Nephron (organoid): ENCODE measurements at regions not wholly inside any gene's neighbourhood (a gene's known extent, or its start where the extent isn't known, plus 50 kb on each side); places are given as distances from the start of the nearest gene placed in this dataset.

Experiments
- H3K27ac Mint-ChIP-seq, 3 experiments: 2 replicates each; pipeline ENCODE4 v1.8.0; 2020; ENCODE audit warnings: mixed read lengths in 3 of 3, mild to moderate bottlenecking in 2 of 3, moderate library complexity in 1 of 3
- H3K27me3 Mint-ChIP-seq: 2 replicates; pipeline ENCODE4 v1.8.0; 2021; ENCODE audit warnings: low read depth, mild to moderate bottlenecking, moderate library complexity, mixed read lengths
- H3K36me3 Mint-ChIP-seq: 2 replicates; pipeline ENCODE4 v1.8.0; 2020; ENCODE audit warnings: low read depth, mixed read lengths
- H3K4me1 Mint-ChIP-seq: 2 replicates; pipeline ENCODE4 v1.8.0; 2020; ENCODE audit warnings: mixed read lengths
- H3K4me3 Mint-ChIP-seq, 3 experiments: 2 replicates each; pipeline ENCODE4 v1.8.0; 2020; ENCODE audit warnings: mild to moderate bottlenecking in 3 of 3, mixed read lengths in 3 of 3, moderate library complexity in 2 of 3
- H3K9me3 Mint-ChIP-seq: 2 replicates; pipeline ENCODE4 v1.8.0; 2020; ENCODE audit warnings: mixed read lengths
- TF ChIP-seq, protein P1 (sequence below), 3 experiments: fragments of 200-600 bp; sonication (generic); IDR thresholded peaks; one replicate each; pipeline ENCODE4 v1.5.0; 2021; ENCODE audit warnings: antibody characterized with exemption in 3 of 3; ENCODE audit not compliant: unreplicated experiment in 3 of 3

DNA sequence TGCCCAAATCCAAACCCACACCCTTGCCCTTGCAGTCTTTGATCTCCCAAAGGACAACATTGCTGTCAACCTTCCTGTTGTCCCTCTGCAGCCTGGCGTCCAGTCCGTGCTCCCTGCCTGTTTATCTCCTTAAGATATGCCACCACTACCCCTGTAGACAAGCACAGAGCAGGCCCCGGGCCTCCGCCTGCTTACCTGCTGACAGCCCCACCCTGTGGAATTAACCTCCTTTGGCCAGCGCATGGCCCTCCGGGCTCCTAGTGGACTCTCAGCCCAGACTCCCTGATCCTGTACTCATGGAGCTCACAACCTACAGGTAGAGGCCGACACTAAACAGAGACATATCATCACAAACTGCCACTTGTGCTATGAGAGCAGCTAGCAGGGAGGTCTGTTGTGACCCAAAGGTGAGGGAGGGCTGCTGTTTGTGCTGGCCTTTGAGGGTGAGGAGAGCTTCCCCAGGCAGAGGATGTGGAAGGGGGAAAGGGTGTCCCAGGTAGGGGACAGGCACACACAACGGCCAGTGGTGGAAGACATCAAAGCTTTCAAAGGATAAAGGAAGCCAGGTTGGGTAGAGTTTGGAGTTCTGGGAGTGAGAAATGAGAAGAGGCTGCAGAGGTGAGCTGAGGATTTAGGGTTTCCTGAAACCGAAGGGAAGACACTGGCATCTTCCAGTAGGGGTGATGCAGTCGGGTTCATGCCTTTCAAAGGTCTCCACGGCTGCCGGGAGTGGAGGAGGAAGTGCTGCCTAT lies 174.5 kb upstream of the ZMIZ1 start:
- Mint-ChIP-seq H3K27me3 (peaks cover 30% of the 10 kb centered on the region), H3K27ac (no peak overlapping the region), H3K9me3 (no peaks in the 10 kb centered on the region), H3K4me1 (peaks cover 3% of the 10 kb centered on the region), H3K36me3 (no peaks in the 10 kb centered on the region), H3K4me3 (no peak overlapping the region)
- TF ChIP-seq, protein P1, sequence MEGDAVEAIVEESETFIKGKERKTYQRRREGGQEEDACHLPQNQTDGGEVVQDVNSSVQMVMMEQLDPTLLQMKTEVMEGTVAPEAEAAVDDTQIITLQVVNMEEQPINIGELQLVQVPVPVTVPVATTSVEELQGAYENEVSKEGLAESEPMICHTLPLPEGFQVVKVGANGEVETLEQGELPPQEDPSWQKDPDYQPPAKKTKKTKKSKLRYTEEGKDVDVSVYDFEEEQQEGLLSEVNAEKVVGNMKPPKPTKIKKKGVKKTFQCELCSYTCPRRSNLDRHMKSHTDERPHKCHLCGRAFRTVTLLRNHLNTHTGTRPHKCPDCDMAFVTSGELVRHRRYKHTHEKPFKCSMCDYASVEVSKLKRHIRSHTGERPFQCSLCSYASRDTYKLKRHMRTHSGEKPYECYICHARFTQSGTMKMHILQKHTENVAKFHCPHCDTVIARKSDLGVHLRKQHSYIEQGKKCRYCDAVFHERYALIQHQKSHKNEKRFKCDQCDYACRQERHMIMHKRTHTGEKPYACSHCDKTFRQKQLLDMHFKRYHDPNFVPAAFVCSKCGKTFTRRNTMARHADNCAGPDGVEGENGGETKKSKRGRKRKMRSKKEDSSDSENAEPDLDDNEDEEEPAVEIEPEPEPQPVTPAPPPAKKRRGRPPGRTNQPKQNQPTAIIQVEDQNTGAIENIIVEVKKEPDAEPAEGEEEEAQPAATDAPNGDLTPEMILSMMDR (IDR thresholded peaks at IDR 0.05; ENCODE audit: unreplicated experiment in 3 of 3), result no peak

DNA sequence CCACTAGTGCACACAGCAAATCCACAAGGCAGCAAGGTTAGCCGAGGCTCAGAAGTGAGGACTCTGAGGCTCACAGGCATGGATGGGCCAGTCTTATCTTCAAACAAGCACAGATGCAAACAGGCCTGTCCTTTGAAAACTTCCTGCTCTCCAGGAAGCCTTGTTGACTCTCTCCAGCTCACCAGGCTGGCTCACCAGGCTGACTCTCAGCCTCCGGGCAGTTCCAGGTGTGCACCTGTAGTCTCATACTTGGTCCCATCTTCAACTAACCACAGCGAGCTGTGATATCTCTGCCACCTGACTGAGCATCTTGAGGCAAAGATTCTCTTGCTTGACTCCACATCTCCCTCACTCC lies 173.9 kb upstream of the ZMIZ1 start:
- no peaks in the 10 kb centered on the region for H3K9me3 Mint-ChIP-seq
- no peak overlapping the region for H3K4me3 Mint-ChIP-seq
- H3K27ac Mint-ChIP-seq, result no peak overlapping the region
- TF ChIP-seq, protein P1 (IDR thresholded peaks at IDR 0.05; ENCODE audit: unreplicated experiment in 3 of 3), result no peak
- no peaks in the 10 kb centered on the region for H3K36me3 Mint-ChIP-seq
- peaks cover 30% of the 10 kb centered on the region for H3K27me3 Mint-ChIP-seq
- peaks cover 8% of the 10 kb centered on the region for H3K4me1 Mint-ChIP-seq

DNA sequence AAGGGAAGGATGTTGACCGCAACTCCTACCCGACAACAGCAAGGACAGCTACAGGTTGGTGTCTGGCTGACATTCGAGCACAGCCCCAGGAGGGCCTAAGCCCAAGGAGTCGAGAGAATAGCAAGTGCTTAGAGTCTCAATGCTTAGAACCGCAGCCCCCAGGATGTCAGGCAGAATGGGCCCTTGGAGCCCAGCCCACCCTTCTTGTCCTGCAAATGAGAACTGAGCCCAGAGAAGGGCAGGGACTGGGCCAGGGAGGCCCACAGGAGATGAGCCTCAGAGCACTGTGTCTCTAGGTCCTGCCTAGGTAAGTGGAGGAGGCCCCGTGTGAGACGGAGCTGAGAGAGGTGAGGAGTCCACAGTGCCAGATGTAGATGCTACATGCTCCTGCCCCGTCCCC lies 173.3 kb upstream of the ZMIZ1 start:
- Mint-ChIP-seq H3K9me3 (no peaks in the 10 kb centered on the region), H3K4me3 (no peak overlapping the region), H3K27ac (no peak overlapping the region), H3K4me1 (peaks cover 5% of the 10 kb centered on the region), H3K27me3 (peaks cover 30% of the 10 kb centered on the region), H3K36me3 (no peaks in the 10 kb centered on the region)
- TF ChIP-seq, protein P1 (IDR thresholded peaks at IDR 0.05; ENCODE audit: unreplicated experiment in 3 of 3), result no peak

DNA sequence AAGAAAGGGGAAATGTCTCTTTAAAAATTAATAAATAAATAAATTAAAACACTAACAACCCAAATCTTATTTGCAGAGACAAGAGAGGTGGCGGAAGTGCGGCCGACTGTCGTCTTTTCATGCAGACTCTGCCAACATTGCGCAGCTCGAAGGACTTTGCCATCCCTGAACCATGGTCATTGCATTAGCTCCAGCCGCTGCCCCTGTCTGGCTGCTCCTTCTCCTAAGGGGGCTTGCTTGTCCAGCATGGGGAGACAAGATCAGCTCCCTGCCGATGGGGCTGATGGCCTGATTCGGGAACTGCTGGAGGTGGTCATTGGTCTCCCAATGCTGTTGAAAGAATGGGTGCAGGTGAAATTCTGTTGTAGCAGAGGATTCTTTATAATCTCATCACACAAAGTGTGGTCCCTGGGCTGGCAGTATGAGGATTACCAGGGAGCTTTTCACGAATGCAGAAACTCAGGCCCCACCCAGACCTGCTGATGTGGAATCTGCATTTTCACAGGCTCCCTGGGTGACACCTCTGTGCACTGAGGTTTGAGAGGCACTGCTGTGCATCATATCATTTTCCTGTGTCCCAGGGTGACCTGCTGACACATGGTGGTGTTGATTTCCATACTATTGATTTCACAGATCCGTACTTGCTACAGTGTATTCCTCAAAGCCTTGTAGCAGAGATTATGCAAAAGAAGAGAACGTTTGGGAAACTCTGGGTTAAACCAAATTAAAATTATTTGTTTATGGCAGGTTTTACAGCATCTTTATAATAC lies 172.4 kb upstream of the ZMIZ1 start:
- peaks cover 25% of the 10 kb centered on the region for H3K27me3 Mint-ChIP-seq
- H3K27ac Mint-ChIP-seq, result no peak overlapping the region
- no peaks in the 10 kb centered on the region for H3K36me3 Mint-ChIP-seq
- TF ChIP-seq, protein P1 (IDR thresholded peaks at IDR 0.05; ENCODE audit: unreplicated experiment in 3 of 3), result no peak
- no peak overlapping the region for H3K4me3 Mint-ChIP-seq
- H3K4me1 Mint-ChIP-seq, result peaks cover 5% of the 10 kb centered on the region
- no peaks in the 10 kb centered on the region for H3K9me3 Mint-ChIP-seq

DNA sequence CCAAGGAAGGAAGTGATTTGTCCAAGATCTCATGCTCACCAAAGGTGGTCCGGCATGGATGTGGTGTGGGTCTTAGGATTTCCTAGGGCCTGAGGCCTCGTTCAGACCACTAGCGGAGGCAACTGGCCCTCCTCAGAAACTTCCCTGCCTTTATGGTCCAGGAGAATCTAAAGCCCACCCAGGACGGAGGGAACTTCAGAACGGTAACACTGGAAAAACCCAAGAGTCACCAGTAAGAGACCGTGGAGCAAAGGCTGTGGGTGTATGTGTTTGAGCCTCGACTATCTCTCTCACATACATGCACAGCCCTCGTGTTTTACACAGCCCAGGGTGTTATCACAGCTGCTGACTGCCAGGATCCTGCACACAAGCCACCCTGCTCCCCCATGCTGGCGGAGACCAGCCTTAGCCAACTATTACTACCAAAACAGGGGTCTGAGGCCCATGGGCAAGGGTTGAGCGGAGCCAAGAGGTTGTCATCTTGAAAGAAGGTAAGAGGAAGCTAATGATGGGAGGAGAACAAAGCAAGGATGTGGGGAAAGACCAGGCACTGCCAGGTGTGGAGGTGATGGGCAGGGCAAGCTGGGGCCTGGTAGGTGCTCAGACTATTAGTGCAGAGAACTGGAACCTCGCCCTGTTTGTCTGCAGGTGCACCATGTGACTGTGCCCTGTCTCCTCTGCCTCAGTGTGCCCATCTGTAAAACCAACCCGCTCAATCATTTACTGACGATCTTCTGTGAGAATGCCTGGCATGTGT lies 170.2 kb upstream of the ZMIZ1 start:
- Mint-ChIP-seq H3K9me3 (no peaks in the 10 kb centered on the region), H3K27me3 (peaks cover 21% of the 10 kb centered on the region), H3K4me3 (no peak overlapping the region), H3K36me3 (no peaks in the 10 kb centered on the region), H3K27ac (no peak overlapping the region), H3K4me1 (peaks cover 5% of the 10 kb centered on the region)
- TF ChIP-seq, protein P1 (IDR thresholded peaks at IDR 0.05; ENCODE audit: unreplicated experiment in 3 of 3), result no peak
